SK-N-MC (cell line): ENCODE measurements at regions not wholly inside any gene's neighbourhood (a gene's known extent, or its start where the extent isn't known, plus 50 kb on each side); places are given as distances from the start of the nearest gene placed in this dataset.

ENCODE experiments used
- DNase-seq: peaks from one replicate; pipeline ENCODE4 v3.0.0-alpha.2; 2011; ENCODE audit warnings: low read depth, low spot score
- H3K27ac ChIP-seq: fragments of 200-600 bp; sonication (generic); 2 replicates; pipeline ENCODE4 v1.5.1; 2016; ENCODE audit warnings: mixed run types
- H3K36me3 ChIP-seq: fragments of 200-600 bp; sonication (generic); 2 replicates; pipeline ENCODE4 v1.6.1; 2017; ENCODE audit warnings: antibody characterized with exemption, low read length, mixed read lengths; ENCODE audit not compliant: insufficient read depth
- H3K4me3 ChIP-seq: fragments of 200-600 bp; sonication (generic); 2 replicates; pipeline ENCODE4 v1.5.1; 2016
- H3K9ac ChIP-seq: fragments of 200-600 bp; sonication (generic); 2 replicates; pipeline ENCODE4 v1.8.0; 2017; ENCODE audit warnings: mixed run types, mixed read lengths; ENCODE audit not compliant: insufficient read length
- H3K9me3 ChIP-seq: fragments of 200-600 bp; sonication (generic); 2 replicates; pipeline ENCODE4 v1.6.1; 2017; ENCODE audit warnings: low read depth, mild to moderate bottlenecking, antibody characterized with exemption, low read length, moderate library complexity, mixed read lengths
- EZH2 ChIP-seq: fragments of 200-600 bp; sonication (generic); IDR thresholded peaks from one replicate; pipeline ENCODE4 v1.6.1; 2017; ENCODE audit warnings: antibody characterized with exemption
- FOXP2 ChIP-seq: optimal IDR thresholded peaks from 2 replicates; pipeline ENCODE3; 2011; ENCODE audit warnings: mild to moderate bottlenecking, moderate library complexity; ENCODE audit not compliant: insufficient read depth; ENCODE audit errors: extremely low read length, control extremely low read depth
- POLR2AphosphoS5 ChIP-seq: IDR thresholded peaks from 2 replicates; pipeline ENCODE4 v1.6.1; 2012; ENCODE audit warnings: mild to moderate bottlenecking, low read depth, low read length, borderline replicate concordance

GRCh38 chr7:152905949-152906348 lies 146.4 kb downstream of the ACTR3B start:
- Histone ChIP-seq H3K27ac (no peak overlapping the region), H3K9me3 (no peaks in the 10 kb centered on the region), H3K4me3 (no peak overlapping the region), H3K9ac (no peak overlapping the region), H3K36me3 (no peaks in the 10 kb centered on the region)
- TF ChIP-seq EZH2 = no peak
- TF ChIP-seq FOXP2 = no peak
- no peak for TF ChIP-seq POLR2AphosphoS5
- DNase-seq = no peak

- no peaks in the 10 kb centered on the region for H3K9me3 ChIP-seq
- TF ChIP-seq FOXP2 (no peak), EZH2 (no peak), POLR2AphosphoS5 (no peak)
- DNase-seq = no peak
Measured at GRCh38 chr7:152907042-152907761, 147.7 kb downstream of the ACTR3B start.

DNA sequence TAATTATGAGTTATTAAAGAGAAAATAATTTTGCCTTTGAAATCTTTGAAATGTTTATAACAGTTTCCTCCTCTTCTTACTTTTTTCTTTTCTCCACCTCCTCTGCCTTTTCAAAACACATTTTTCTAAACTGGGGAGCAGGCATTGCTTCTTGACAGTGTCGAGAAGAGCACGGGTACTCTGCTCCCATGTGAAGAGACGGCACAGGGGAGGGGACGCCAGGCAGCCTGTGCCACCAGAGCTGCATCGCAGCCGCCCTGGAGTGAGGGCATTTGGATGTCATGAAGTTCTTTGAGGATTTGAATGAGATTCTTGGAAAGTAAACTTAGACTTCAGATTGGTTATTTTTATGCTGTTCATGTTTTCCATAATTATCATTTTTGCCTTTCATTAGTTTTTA lies 149.7 kb downstream of the ACTR3B start:
- H3K9ac ChIP-seq = no peak overlapping the region
- TF ChIP-seq FOXP2 = no peak
- TF ChIP-seq EZH2 = no peak
- TF ChIP-seq POLR2AphosphoS5 = no peak
- no peak overlapping the region for H3K4me3 ChIP-seq
- H3K27ac ChIP-seq = no peak overlapping the region
- no peaks in the 10 kb centered on the region for H3K9me3 ChIP-seq
- no peaks in the 10 kb centered on the region for H3K36me3 ChIP-seq
- no peak for DNase-seq

More at GRCh38 chr7:152907042-152907761, 147.7 kb downstream of the ACTR3B start:
- Histone ChIP-seq H3K27ac (no peak overlapping the region), H3K9ac (no peak overlapping the region), H3K36me3 (no peaks in the 10 kb centered on the region), H3K4me3 (no peak overlapping the region)

DNA sequence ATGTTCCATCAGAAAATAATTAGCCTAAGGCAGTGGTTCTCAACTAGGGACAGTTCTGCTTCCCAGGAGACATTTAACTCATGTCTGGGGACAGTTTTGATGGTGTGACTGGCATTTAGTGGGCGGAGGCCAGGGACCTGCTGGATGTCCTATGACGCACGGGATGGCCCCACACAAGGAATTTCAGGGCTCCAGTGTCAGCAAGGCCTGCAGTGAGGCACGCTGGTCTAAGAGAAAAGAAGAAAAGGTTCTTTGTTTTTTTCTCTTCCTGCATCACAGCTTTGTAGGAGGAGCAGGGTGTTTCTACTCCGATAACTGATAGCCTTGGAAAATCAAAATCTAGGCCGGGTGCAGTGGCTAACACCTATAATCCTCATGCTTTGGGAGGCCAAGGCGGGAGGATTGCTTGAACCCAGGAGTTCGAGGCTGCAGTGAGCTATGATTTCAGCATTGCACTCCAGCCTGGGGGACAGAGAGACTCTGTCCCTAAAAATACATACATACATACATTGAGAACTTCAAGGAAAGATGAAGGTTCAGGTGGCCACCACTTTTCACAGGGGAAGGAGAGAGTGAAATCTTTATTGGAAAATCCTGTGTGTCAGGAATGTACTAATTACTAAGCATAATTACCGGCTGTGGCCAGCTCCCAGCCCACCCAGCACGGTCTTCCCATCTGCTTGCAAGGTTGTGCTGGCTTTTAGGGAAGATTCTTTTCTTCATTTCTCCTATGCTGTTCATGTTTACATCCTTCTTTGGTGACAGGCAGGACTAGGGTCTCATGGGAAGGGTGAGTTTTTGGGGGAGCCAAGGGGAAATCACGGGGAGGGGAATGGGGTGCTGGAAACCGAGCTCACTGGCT lies 150.4 kb downstream of the ACTR3B start:
- no peaks in the 10 kb centered on the region for H3K36me3 ChIP-seq
- H3K27ac ChIP-seq = no peak overlapping the region
- DNase-seq = no peak
- H3K4me3 ChIP-seq = no peak overlapping the region
- no peak overlapping the region for H3K9ac ChIP-seq
- no peaks in the 10 kb centered on the region for H3K9me3 ChIP-seq
- TF ChIP-seq EZH2 = no peak
- no peak for TF ChIP-seq POLR2AphosphoS5
- TF ChIP-seq FOXP2 = no peak

- TF ChIP-seq FOXP2 (no peak), POLR2AphosphoS5 (no peak), EZH2 (no peak)
- H3K4me3 ChIP-seq = no peak overlapping the region
Measured at GRCh38 chr7:152910545-152911225, 151.1 kb downstream of the ACTR3B start.

DNA sequence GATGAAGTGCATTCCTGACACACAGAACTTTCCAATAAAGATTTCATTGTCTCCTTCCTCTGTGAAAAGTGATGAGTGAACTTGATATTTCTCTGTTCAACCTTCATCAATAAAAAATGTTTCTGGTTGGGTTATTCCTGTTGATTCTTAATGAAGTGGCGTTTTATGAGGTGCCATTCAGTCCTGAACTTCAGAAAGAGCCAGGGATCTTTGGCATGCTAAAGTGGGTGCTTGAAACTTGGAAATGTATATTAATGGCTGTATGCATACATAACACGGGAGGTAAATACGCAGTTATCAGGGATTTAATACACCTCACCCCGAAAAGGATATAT lies 151.6 kb downstream of the ACTR3B start:
- H3K4me3 ChIP-seq = no peak overlapping the region
- H3K9ac ChIP-seq = no peak overlapping the region
- no peaks in the 10 kb centered on the region for H3K36me3 ChIP-seq
- TF ChIP-seq EZH2 (no peak), FOXP2 (no peak), POLR2AphosphoS5 (no peak)
- no peaks in the 10 kb centered on the region for H3K9me3 ChIP-seq
- no peak overlapping the region for H3K27ac ChIP-seq
- no peak for DNase-seq

More at GRCh38 chr7:152910545-152911225, 151.1 kb downstream of the ACTR3B start:
- H3K9me3 ChIP-seq = no peaks in the 10 kb centered on the region
- no peak for DNase-seq
- H3K9ac ChIP-seq = no peak overlapping the region
- no peaks in the 10 kb centered on the region for H3K36me3 ChIP-seq
- no peak overlapping the region for H3K27ac ChIP-seq

DNA sequence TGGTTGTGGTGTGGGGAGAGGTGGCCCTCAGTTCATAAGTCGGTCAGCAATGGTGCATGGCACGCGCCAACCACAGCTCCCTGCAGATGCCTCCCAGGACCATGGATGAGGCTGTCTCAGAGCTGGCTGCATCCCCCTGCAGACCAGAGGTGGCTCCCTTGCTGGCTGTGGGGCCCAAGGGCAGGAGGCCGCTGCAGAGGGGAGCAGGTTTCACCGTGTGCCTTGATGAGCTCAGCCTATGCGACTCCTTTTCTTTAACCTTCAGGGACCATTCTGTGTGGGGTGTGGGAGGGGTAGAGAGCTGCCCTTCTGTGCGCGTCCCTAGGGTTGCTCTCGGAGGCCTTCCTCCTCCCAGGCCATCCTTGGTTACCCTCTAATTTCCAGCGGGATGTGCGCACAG lies 152.4 kb downstream of the ACTR3B start:
- no peak for DNase-seq
- TF ChIP-seq EZH2 = no peak
- no peak for TF ChIP-seq POLR2AphosphoS5
- no peak for TF ChIP-seq FOXP2
- Histone ChIP-seq H3K9ac (no peak overlapping the region), H3K4me3 (no peak overlapping the region), H3K36me3 (no peaks in the 10 kb centered on the region), H3K27ac (no peak overlapping the region), H3K9me3 (no peaks in the 10 kb centered on the region)

- no peak for DNase-seq
- no peak overlapping the region for H3K9ac ChIP-seq
- no peak overlapping the region for H3K27ac ChIP-seq
- no peak for TF ChIP-seq FOXP2
- no peak for TF ChIP-seq POLR2AphosphoS5
- no peak for TF ChIP-seq EZH2
- H3K9me3 ChIP-seq = no peaks in the 10 kb centered on the region
- H3K36me3 ChIP-seq = no peaks in the 10 kb centered on the region
- H3K4me3 ChIP-seq = no peak overlapping the region
Measured at GRCh38 chr7:152912511-152912910, 153.0 kb downstream of the ACTR3B start.
